Epithelial cell of prostate (primary cell): ENCODE measurements at regions not wholly inside any gene's neighbourhood (a gene's known extent, or its start where the extent isn't known, plus 50 kb on each side); places are given as distances from the start of the nearest gene placed in this dataset.

Source experiments
- DNase-seq: peaks from one replicate; pipeline ENCODE4 v3.0.0-alpha.2; 2011; ENCODE audit warnings: low read depth, low spot score
- H3K27ac ChIP-seq: fragments of 450-650 bp; 2 replicates; pipeline ENCODE4 v1.5.1; 2017; ENCODE audit warnings: mild to moderate bottlenecking

GRCh38 chr6:1510239-1510638, 99.5 kb upstream of the FOXC1 start:
- no peak overlapping the region for H3K27ac ChIP-seq
- no peak for DNase-seq

GRCh38 chr6:1513215-1513780, 96.4 kb upstream of the FOXC1 start:
- no peak overlapping the region for H3K27ac ChIP-seq
- no peak for DNase-seq

- no peak for DNase-seq
- no peak overlapping the region for H3K27ac ChIP-seq
Observed at GRCh38 chr6:1514078-1514477, 95.6 kb upstream of the FOXC1 start.

- H3K27ac ChIP-seq = no peak overlapping the region
- no peak for DNase-seq
Observed at GRCh38 chr6:1515280-1515679, 94.4 kb upstream of the FOXC1 start.

GRCh38 chr6:1515781-1516180, 93.9 kb upstream of the FOXC1 start:
- H3K27ac ChIP-seq = no peak overlapping the region
- no peak for DNase-seq

GRCh38 chr6:1516742-1517520, 92.8 kb upstream of the FOXC1 start:
- DNase-seq = no peak
- no peak overlapping the region for H3K27ac ChIP-seq

- H3K27ac ChIP-seq = no peak overlapping the region
- DNase-seq = no peak
Observed at GRCh38 chr6:1518855-1519254, 90.9 kb upstream of the FOXC1 start.

GRCh38 chr6:1519597-1519996, 90.1 kb upstream of the FOXC1 start:
- DNase-seq = no peak
- H3K27ac ChIP-seq = no peak overlapping the region

GRCh38 chr6:1522779-1523178, 86.9 kb upstream of the FOXC1 start:
- no peak overlapping the region for H3K27ac ChIP-seq
- DNase-seq = no peak

- DNase-seq = no peak
Observed at GRCh38 chr6:1524040-1524480, 85.7 kb upstream of the FOXC1 start.

GRCh38 chr6:1525364-1526038, 84.2 kb upstream of the FOXC1 start:
- DNase-seq = no peak
- no peak overlapping the region for H3K27ac ChIP-seq

More at GRCh38 chr6:1524040-1524480, 85.7 kb upstream of the FOXC1 start:
- no peak overlapping the region for H3K27ac ChIP-seq

GRCh38 chr6:1526398-1527072, 83.2 kb upstream of the FOXC1 start:
- no peak for DNase-seq
- no peak overlapping the region for H3K27ac ChIP-seq

GRCh38 chr6:1527073-1527457, 82.7 kb upstream of the FOXC1 start:
- no peak overlapping the region for H3K27ac ChIP-seq
- no peak for DNase-seq

- DNase-seq = no peak
- H3K27ac ChIP-seq = peak overlapping the region; percentile 31
Observed at GRCh38 chr6:1535295-1535694, 74.4 kb upstream of the FOXC1 start.

- H3K27ac ChIP-seq = no peak overlapping the region
- no peak for DNase-seq
Observed at GRCh38 chr6:1536526-1537429, 72.9 kb upstream of the FOXC1 start.

GRCh38 chr6:1538369-1538768, 71.3 kb upstream of the FOXC1 start:
- H3K27ac ChIP-seq = no peak overlapping the region
- DNase-seq = no peak

GRCh38 chr6:1538810-1539478, 70.8 kb upstream of the FOXC1 start:
- no peak for DNase-seq
- H3K27ac ChIP-seq = no peak overlapping the region

- H3K27ac ChIP-seq = no peak overlapping the region
- DNase-seq = no peak
Observed at GRCh38 chr6:1540864-1541521, 68.7 kb upstream of the FOXC1 start.

GRCh38 chr6:1542335-1542734, 67.4 kb upstream of the FOXC1 start:
- DNase-seq = no peak
- H3K27ac ChIP-seq = no peak overlapping the region
